Upper lobe of left lung (tissue), 4 donors: ENCODE measurements at regions not wholly inside any gene's neighbourhood (a gene's known extent, or its start where the extent isn't known, plus 50 kb on each side); places are given as distances from the start of the nearest gene placed in this dataset.

Experiments used
- POLR2A ChIP-seq, 4 donors: fragments of 450-650 bp; IDR thresholded peaks; one replicate each; pipeline ENCODE4 v1.5.1; 2016 to 2017; ENCODE audit warnings: antibody characterized with exemption in 4 of 4, mild to moderate bottlenecking in 2 of 4
- POLR2AphosphoS5 ChIP-seq, 2 donors: sonication (generic); formaldehyde crosslinking; IDR thresholded peaks; one replicate each; pipeline ENCODE4 v1.5.1; 2017; ENCODE audit warnings: antibody characterized with exemption in 2 of 2
- TF ChIP-seq, protein P1 (sequence below), 6 experiments: fragments of 450-650 bp in 4 of 6; fragments of 200-600 bp in 2 of 6; sonication (generic) in 2 of 6; IDR thresholded peaks; one replicate each; pipeline ENCODE4 v1.5.1; 2016 to 2019; ENCODE audit warnings: antibody characterized with exemption in 6 of 6

DNA sequence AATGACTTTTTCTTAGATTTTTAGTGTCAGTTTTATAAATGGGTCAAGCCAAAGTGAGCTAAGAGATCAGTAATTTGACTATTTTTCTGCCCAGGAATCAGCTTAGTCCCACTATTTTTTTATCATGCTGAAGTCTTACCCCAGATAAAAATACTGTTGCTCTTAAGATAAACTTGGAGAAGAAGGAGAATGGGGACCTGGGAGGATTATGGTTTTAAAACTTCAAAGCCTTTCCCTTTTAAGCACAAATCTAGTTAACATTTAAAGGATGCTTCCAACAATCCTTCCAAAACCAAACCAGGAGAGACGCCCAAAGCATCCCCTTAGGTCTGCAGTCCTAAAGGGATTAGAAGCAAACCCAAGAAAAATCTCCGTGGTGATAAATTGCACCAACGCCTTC is 172.4 kb downstream of the SP3 start:
- TF ChIP-seq, protein P1, sequence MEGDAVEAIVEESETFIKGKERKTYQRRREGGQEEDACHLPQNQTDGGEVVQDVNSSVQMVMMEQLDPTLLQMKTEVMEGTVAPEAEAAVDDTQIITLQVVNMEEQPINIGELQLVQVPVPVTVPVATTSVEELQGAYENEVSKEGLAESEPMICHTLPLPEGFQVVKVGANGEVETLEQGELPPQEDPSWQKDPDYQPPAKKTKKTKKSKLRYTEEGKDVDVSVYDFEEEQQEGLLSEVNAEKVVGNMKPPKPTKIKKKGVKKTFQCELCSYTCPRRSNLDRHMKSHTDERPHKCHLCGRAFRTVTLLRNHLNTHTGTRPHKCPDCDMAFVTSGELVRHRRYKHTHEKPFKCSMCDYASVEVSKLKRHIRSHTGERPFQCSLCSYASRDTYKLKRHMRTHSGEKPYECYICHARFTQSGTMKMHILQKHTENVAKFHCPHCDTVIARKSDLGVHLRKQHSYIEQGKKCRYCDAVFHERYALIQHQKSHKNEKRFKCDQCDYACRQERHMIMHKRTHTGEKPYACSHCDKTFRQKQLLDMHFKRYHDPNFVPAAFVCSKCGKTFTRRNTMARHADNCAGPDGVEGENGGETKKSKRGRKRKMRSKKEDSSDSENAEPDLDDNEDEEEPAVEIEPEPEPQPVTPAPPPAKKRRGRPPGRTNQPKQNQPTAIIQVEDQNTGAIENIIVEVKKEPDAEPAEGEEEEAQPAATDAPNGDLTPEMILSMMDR (IDR thresholded peaks at IDR 0.05): no peak
- TF ChIP-seq POLR2A (IDR thresholded peaks at IDR 0.05) (no peak), POLR2AphosphoS5 (IDR thresholded peaks at IDR 0.05) (no peak)
